KOPT-K1 (cell line): ENCODE measurements at regions not wholly inside any gene's neighbourhood (a gene's known extent, or its start where the extent isn't known, plus 50 kb on each side); places are given as distances from the start of the nearest gene placed in this dataset.

Experiments
- H3K27ac ChIP-seq: fragments of 200-600 bp; sonication (generic); 2 replicates; pipeline ENCODE4 v1.5.1; 2016; ENCODE audit warnings: antibody characterized with exemption, mild to moderate bottlenecking, low read depth, low read length; ENCODE audit not compliant: poor library complexity, severe bottlenecking
- H3K36me3 ChIP-seq: fragments of 200-600 bp; sonication (generic); 2 replicates; pipeline ENCODE4 v1.5.1; 2017; ENCODE audit warnings: antibody characterized with exemption, mild to moderate bottlenecking, low read length, moderate library complexity; ENCODE audit not compliant: insufficient read depth
- H3K9me3 ChIP-seq: fragments of 200-600 bp; sonication (generic); 2 replicates; pipeline ENCODE4 v1.5.1; 2017; ENCODE audit warnings: antibody characterized with exemption, low read length, mild to moderate bottlenecking; ENCODE audit not compliant: insufficient read depth, poor library complexity, severe bottlenecking

DNA sequence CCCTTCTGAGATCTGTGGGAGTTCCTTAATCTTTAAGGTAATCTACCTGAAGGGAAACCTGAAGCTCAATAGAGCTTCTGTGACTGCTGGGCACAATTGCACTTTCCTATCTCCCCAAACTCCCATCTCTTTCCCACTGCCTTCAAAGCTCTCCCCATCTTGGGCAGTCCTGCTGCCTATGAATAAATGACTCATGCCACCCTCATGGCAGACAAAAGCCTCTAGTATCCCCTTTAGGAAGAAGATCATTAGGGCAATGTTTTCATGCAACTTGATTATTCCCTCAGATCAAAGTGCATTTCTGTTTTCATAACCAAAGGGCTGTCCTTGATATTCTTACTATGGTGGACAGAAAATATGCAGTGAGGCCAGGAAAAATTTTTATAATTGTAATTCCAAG lies 704.9 kb upstream of the LRRN3 start:
- Histone ChIP-seq H3K9me3 (no peaks in the 10 kb centered on the region), H3K36me3 (no peaks in the 10 kb centered on the region), H3K27ac (no peak overlapping the region)

DNA sequence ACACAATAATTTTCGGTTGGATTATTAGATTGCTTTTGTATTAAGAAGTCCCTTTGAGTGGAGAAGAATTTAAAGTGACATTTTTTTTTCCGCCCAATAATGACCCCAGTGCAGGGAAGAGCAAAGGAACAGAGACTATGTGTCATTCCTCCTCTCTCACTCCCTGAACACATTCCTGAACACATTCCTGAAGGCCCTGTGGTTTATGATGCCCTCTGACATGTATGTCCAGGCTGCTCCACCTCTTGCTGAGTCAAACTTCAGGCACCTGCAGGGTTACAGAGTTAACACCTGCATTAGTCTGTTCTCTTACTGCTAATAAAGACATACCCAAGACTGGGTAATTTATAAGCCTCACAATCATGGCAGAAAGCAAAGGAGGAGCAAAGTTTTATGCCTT lies 704.0 kb upstream of the LRRN3 start:
- Histone ChIP-seq H3K9me3 (no peaks in the 10 kb centered on the region), H3K36me3 (no peaks in the 10 kb centered on the region), H3K27ac (no peak overlapping the region)

DNA sequence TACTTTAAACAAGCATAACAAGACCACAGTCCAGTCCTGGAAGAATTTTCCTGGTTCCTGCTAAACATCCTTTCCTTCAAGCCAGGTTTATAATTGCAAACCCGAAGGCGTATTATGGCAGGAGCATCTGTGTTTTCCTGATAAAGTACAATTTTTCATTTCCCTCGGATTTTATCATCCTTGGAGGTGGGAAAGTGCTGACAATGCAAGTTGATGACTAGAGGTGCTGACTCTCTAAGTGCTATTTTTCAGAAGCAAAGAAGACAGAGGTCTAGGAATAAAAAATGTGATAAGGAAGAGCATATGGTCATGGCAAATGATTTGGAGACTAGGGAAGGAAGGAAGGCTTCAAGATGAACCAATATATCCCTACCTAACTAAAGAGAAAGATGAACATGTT lies 703.2 kb upstream of the LRRN3 start:
- Histone ChIP-seq H3K9me3 (no peaks in the 10 kb centered on the region), H3K36me3 (no peaks in the 10 kb centered on the region)

DNA sequence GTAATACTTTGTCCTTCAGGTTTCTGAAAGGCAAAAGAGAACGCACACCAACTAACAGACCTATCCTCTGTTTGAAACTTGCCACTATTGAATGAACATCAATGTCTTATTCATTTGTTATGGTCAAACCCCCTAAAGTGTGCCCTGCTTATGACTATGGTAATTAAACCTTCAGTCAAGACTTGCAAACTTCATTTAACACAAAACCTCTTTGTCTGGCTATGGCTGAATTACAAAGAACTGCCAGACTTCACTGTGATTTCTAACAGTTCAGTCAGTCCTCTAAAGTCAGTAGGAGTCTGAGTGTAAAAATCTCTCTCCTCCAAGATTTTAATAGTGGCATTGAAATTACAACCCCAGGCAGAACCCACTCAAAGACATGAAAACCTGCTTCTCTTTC lies 702.5 kb upstream of the LRRN3 start:
- no peaks in the 10 kb centered on the region for H3K9me3 ChIP-seq
- no peaks in the 10 kb centered on the region for H3K36me3 ChIP-seq
- H3K27ac ChIP-seq: no peak overlapping the region

More for the DNA sequence above, 703.2 kb upstream of the LRRN3 start:
- no peak overlapping the region for H3K27ac ChIP-seq

DNA sequence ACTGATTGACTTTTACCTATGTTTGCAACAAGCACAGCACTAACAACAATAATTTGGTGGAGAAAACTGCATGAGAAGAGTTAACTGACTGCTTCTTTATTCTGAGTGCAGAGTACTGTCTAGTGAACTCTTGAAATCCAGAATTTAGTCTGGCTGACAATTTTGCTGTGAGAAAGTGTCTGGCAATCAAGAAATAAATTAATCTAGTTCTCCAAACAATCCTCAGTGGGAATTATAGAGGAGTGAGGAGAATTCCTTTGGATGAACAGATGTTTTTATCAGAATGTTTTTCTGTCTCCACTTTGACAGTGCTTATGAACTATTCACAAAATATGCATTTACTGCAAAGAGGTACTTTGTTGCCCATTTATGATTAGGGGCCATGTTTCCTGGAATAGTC lies 694.9 kb upstream of the LRRN3 start:
- Histone ChIP-seq H3K27ac (no peak overlapping the region), H3K9me3 (no peaks in the 10 kb centered on the region), H3K36me3 (no peaks in the 10 kb centered on the region)

DNA sequence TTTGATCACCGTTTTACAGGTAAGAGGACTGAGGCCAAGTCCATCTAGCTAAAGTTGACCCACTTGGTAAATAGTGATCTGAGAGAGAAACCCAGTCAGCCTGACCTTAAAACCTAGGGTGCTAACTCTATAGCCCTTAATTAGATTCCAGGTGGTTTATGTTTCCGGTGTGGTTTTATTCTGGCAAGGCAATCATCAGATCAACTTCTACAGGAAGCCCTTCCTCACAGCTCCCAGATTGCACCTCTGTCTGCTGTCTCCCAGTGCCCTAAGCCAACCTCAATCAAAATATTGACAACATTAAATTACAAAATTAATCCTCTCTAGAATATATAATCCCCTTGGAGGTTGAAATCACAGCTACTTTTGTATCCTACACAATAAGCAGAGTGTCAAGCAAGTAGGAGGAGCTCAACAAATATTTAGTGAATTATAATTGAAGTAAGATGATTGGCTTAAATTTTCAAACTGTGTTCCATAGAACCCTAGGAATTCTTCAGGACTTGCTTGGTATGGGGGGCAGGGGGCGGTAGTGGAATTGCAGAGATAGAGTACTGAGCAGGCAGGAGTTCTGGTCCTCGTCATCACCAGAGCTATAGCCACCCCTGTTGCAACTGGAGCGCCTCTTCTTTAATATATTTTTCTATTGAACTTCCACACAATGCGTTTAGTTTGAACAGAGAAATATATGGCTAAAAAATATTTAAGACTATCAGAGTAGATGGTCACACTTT lies 692.8 kb upstream of the LRRN3 start:
- Histone ChIP-seq H3K27ac (no peak overlapping the region), H3K36me3 (no peaks in the 10 kb centered on the region), H3K9me3 (no peaks in the 10 kb centered on the region)

DNA sequence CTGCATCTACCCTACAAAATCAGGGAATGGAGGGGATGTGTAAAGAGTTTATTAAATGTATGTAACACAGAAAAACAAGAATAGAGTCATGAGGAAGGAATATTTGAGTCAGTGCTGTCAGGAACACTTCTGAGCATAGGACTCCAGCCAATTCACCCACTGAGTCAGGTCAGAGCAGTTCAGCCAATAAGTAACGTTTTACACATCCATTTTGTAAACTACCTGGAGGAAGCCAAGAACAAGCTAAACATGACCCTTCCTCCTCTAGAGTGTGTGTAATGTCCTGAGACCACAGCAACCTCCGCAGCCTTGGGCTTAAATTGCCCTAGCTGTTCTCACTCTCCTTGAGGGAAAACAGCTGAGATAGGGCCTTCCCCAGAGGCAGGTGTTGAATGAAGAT lies 691.5 kb upstream of the LRRN3 start:
- no peak overlapping the region for H3K27ac ChIP-seq

DNA sequence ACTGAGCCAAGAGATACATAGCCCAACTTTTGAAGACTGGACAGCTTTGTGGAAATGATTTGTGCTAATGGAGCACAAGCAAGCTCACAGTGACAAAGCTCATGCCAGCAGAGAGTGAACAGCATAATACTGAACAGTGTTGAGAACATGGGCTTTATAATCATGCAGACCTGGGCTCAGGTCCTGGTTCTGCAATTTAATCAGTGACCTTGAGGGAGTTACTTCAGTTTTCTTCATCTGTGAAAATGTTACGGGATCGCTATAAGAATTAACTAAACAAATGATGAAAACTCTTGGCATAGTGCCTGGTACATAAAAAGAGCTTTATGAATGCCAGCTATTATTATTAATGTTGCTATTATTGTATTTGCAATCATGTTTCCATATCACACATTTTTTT lies 690.5 kb upstream of the LRRN3 start:
- H3K27ac ChIP-seq: no peak overlapping the region
- no peaks in the 10 kb centered on the region for H3K36me3 ChIP-seq
- H3K9me3 ChIP-seq: no peaks in the 10 kb centered on the region

More for the DNA sequence above, 691.5 kb upstream of the LRRN3 start:
- H3K36me3 ChIP-seq: no peaks in the 10 kb centered on the region
- H3K9me3 ChIP-seq: no peaks in the 10 kb centered on the region

DNA sequence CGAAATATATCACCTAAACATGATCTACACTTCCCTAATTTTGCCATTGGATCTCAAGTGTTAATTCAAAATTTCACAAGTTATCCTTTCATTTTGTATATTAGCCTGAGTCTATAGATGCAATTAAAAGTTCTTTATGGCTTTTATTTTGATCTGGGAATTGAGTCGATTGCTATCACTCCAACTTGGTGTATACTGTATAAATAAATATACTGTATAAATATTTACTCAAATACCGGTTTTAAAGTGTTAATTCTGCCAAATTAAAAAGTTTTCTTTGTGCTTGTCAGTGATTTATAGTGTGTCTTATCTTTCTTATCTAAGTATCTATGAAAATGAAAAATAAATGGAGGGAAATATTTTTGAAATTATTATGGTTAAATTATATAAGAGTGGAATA lies 683.7 kb upstream of the LRRN3 start:
- Histone ChIP-seq H3K36me3 (no peaks in the 10 kb centered on the region), H3K27ac (no peak overlapping the region), H3K9me3 (no peaks in the 10 kb centered on the region)

DNA sequence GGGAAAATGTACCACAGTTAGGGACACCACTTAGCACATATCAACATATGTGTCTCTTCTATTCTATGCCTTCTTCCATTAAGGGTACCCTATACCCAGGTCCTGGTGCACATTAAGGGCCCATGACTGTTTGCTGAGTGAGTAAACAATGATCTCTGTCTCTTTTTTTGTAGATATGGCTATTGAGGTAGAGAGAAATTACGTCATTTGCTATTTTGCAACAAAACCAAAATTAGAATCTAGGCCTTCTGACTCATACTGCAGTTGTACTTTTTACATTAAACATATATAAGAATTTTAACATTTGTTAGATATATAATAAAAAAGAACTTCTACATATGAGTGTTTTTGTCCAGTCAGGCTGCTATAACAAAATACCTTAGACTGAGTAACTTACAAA lies 683.2 kb upstream of the LRRN3 start:
- no peaks in the 10 kb centered on the region for H3K9me3 ChIP-seq
- H3K27ac ChIP-seq: no peak overlapping the region
- no peaks in the 10 kb centered on the region for H3K36me3 ChIP-seq

DNA sequence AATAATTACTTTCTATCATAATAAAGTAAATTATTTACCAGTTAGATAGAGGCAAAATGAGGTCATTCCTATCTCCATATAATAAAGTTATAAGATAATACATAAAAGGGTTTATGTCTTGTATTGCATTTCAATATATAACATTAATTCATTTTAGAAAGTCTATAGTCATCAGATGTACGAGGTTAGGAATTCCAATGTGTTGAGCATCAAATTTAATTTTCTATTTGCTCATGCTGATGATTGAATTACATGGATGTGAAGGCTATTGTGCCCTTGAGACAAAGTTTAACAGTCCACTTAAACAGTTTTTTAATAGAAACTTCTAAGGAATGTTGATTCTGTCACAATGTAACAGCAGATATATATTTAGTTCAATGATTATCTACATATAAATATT lies 678.3 kb upstream of the LRRN3 start:
- Histone ChIP-seq H3K27ac (no peak overlapping the region), H3K36me3 (no peaks in the 10 kb centered on the region), H3K9me3 (no peaks in the 10 kb centered on the region)

DNA sequence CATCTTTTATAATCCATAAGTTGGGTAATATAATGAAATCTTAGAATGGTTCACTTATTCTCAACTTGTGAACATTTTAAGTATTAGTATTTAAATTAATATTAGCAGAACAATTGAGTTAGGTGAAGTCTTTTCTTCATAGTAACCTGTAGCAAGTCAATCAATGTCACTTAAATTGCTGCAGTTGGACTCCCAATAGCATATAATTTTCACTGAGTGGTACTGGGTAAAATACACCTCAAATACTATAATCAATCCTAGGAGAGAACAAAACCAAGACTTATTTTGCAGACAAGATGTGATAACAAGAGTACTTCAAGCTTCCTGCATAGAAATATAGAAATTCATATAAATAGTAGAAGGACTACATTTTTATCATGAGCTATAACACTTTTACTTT lies 677.9 kb upstream of the LRRN3 start:
- Histone ChIP-seq H3K36me3 (no peaks in the 10 kb centered on the region), H3K27ac (no peak overlapping the region), H3K9me3 (no peaks in the 10 kb centered on the region)

DNA sequence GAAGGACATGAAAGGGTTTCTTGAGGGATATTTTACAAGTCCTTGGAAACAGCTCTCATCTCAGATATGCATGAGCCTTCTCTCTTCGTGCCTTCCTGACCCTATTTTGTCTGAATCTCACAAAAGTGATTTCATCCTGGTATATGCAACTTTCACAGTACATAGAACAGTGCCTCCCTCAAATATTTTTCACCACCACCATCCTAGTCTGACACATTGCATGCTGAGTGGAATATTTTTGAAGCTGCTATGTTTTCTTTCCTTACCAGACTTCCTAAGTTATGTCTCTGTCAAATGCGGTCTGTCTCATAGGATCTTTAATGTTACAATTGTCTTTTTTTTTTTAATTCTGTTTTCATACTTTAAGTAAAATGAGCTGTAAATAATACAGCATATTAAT lies 673.3 kb upstream of the LRRN3 start:
- H3K27ac ChIP-seq: no peak overlapping the region
- no peaks in the 10 kb centered on the region for H3K9me3 ChIP-seq
- no peaks in the 10 kb centered on the region for H3K36me3 ChIP-seq

DNA sequence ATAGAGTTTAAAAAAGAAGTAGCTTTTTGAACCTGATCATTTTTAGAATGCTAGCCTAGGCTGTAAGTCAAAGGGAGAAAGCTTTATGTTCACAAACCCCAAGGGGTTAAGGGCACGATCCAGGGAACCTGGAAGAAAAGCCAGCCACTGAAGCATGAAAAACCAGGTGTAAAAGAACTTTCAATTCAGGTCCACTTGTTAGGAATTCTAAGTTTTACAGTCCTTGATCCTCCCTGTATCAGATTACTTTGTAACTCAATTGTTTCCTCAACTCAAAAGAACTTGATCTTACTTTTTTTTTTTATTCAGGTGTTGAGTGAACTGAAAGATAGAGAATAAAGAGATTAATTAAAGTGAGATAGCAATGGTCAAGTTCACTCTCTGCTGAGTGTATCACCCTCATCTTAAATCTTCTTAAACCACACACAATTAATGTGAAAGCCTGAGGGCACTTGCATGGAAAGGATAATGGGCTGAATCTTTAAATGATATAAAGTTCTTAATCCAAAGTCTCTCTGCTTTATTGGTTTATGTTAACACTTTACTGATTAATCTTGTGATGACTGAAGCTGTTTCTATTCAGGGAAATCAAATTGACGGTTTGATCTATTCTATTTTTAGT lies 672.2 kb upstream of the LRRN3 start:
- H3K36me3 ChIP-seq: no peaks in the 10 kb centered on the region
- no peak overlapping the region for H3K27ac ChIP-seq
- no peaks in the 10 kb centered on the region for H3K9me3 ChIP-seq

DNA sequence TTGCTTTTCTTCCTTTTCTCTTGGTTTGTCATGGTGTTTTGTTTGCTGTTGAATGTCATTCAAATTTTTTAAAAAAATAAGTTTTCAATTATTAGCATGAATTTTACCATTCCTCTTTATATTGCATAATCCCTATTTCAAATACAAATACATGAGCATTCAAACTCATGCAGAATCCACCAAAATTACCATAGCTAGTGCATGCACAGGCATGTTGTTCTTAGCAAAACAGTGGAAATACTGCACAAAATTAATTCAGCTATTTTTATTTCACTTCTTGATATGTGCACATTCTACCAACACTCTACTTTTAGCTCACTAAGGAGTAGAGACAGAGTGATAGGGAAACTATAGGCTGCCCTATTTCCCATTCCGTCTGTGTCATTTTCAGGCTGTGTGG lies 670.1 kb upstream of the LRRN3 start:
- Histone ChIP-seq H3K27ac (no peak overlapping the region), H3K36me3 (no peaks in the 10 kb centered on the region)

More for the DNA sequence above, 670.1 kb upstream of the LRRN3 start:
- H3K9me3 ChIP-seq: no peaks in the 10 kb centered on the region
